GM23248 (cell line): ENCODE measurements at regions not wholly inside any gene's neighbourhood (a gene's known extent, or its start where the extent isn't known, plus 50 kb on each side); places are given as distances from the start of the nearest gene placed in this dataset.

ENCODE experiments used
- DNase-seq: peaks from one replicate; pipeline ENCODE4 v3.0.0-alpha.2; 2015
- H2AFZ ChIP-seq: fragments of 200-600 bp; sonication (generic); 2 replicates; pipeline ENCODE4 v1.6.1; 2016; ENCODE audit warnings: antibody characterized with exemption
- H3F3A ChIP-seq: fragments of 200-600 bp; sonication (generic); 2 replicates; pipeline ENCODE4 v1.6.1; 2016; ENCODE audit warnings: mild to moderate bottlenecking, antibody characterized with exemption, mixed run types; ENCODE audit not compliant: insufficient read depth
- H3K27ac ChIP-seq: fragments of 200-600 bp; sonication (generic); 2 replicates; pipeline ENCODE4 v1.5.1; 2016; ENCODE audit warnings: mild to moderate bottlenecking
- H3K27me3 ChIP-seq: fragments of 200-600 bp; sonication (generic); replicated peaks from 2 replicates; pipeline ENCODE4 v1.6.1; 2016; ENCODE audit warnings: mild to moderate bottlenecking; ENCODE audit not compliant: insufficient read depth
- H3K36me3 ChIP-seq: fragments of 200-600 bp; sonication (generic); 2 replicates; pipeline ENCODE4 v1.6.1; 2016; ENCODE audit warnings: low read depth, mild to moderate bottlenecking
- H3K4me1 ChIP-seq: fragments of 200-600 bp; sonication (generic); 2 replicates; pipeline ENCODE4 v1.6.1; 2016; ENCODE audit warnings: mild to moderate bottlenecking; ENCODE audit not compliant: insufficient read depth
- H3K4me2 ChIP-seq: fragments of 200-600 bp; sonication (generic); one replicate; pipeline ENCODE4 v1.6.1; 2016; ENCODE audit warnings: mild to moderate bottlenecking; ENCODE audit not compliant: unreplicated experiment
- H3K4me3 ChIP-seq: fragments of 200-600 bp; sonication (generic); 2 replicates; pipeline ENCODE4 v1.5.1; 2016; ENCODE audit warnings: mild to moderate bottlenecking
- H3K79me2 ChIP-seq: fragments of 200-600 bp; sonication (generic); 2 replicates; pipeline ENCODE4 v1.6.1; 2016; ENCODE audit warnings: mild to moderate bottlenecking; ENCODE audit not compliant: insufficient read depth
- H3K9ac ChIP-seq: fragments of 200-600 bp; sonication (generic); 2 replicates; pipeline ENCODE4 v1.6.1; 2016; ENCODE audit warnings: mild to moderate bottlenecking
- H3K9me2 ChIP-seq: fragments of 200-600 bp; sonication (generic); 2 replicates; pipeline ENCODE4 v1.6.1; 2016; ENCODE audit warnings: mixed run types, mild to moderate bottlenecking, moderate library complexity; ENCODE audit not compliant: insufficient read depth
- H3K9me3 ChIP-seq: fragments of 200-600 bp; sonication (generic); one replicate; pipeline ENCODE4 v1.6.1; 2017; ENCODE audit warnings: low read depth
- H4K20me1 ChIP-seq: fragments of 200-600 bp; sonication (generic); 2 replicates; pipeline ENCODE4 v1.6.0; 2016; ENCODE audit not compliant: insufficient read depth
- EZH2 ChIP-seq: fragments of 200-600 bp; sonication (generic); IDR thresholded peaks from 2 replicates; pipeline ENCODE4 v1.6.1; 2018; ENCODE audit warnings: antibody characterized with exemption, mild to moderate bottlenecking; ENCODE audit not compliant: insufficient read depth, poor library complexity, severe bottlenecking
- EZH2phosphoT487 ChIP-seq: fragments of 200-600 bp; sonication (generic); IDR thresholded peaks from 2 replicates; pipeline ENCODE4 v1.6.1; 2018; ENCODE audit warnings: antibody characterized with exemption, moderate library complexity, mild to moderate bottlenecking, low read depth; ENCODE audit not compliant: insufficient read depth
- WGBS, 2 experiments: methylation state at CpG; one replicate each; pipeline ENCODE4 v1.1.6; 2015 to 2017; ENCODE audit warnings: low lambda C conversion rate in 2 of 2, low coverage in 1 of 2; ENCODE audit errors: missing lambda C conversion rate in 2 of 2; 5-methylcytosine and 5-hydroxymethylcytosine counted together
- in situ Hi-C: fragments of 300-500 bp; cut with MboI; formaldehyde crosslinking; loops from 2 replicates; pipeline ENCODE4 v1.15.0; 2020

DNA sequence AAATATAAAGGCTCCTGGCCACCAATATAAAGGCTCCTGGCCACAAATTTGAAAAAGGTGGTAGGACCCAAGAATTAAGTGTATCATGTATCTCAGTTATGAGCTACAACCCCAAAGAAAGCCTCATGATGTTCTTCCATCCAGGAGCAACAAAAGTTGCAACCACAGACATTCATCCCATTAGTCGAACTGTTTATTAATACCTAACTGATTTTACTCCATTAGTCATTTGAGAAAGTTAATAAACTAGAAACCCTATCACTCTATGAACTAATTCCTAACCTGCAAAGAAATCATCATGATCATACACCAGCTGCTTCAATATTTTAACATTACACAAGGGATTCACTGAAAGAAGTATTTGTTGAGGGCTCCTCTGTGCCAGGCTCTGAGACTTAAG is 253.2 kb upstream of the GRIP1 start:
- Histone ChIP-seq H3K4me1 (no peaks in the 10 kb centered on the region), H3K27me3 (no peaks in the 10 kb centered on the region), H3K79me2 (no peaks in the 10 kb centered on the region), H4K20me1 (no peaks in the 10 kb centered on the region), H3F3A (no peaks in the 10 kb centered on the region), H3K36me3 (no peaks in the 10 kb centered on the region), H3K9me3 (no peaks in the 10 kb centered on the region), H3K9ac (no peak overlapping the region), H3K9me2 (no peaks in the 10 kb centered on the region), H2AFZ (no peak overlapping the region), H3K27ac (no peak overlapping the region), H3K4me3 (no peak overlapping the region), H3K4me2 (no peak overlapping the region)
- in situ Hi-C loops, result no loop called here
- TF ChIP-seq EZH2phosphoT487 (no peak), EZH2 (no peak)
- 4 to 14% methylated on average over 1 of the region's 1 CpG for WGBS, 2 experiments
- DNase-seq, result no peak

DNA sequence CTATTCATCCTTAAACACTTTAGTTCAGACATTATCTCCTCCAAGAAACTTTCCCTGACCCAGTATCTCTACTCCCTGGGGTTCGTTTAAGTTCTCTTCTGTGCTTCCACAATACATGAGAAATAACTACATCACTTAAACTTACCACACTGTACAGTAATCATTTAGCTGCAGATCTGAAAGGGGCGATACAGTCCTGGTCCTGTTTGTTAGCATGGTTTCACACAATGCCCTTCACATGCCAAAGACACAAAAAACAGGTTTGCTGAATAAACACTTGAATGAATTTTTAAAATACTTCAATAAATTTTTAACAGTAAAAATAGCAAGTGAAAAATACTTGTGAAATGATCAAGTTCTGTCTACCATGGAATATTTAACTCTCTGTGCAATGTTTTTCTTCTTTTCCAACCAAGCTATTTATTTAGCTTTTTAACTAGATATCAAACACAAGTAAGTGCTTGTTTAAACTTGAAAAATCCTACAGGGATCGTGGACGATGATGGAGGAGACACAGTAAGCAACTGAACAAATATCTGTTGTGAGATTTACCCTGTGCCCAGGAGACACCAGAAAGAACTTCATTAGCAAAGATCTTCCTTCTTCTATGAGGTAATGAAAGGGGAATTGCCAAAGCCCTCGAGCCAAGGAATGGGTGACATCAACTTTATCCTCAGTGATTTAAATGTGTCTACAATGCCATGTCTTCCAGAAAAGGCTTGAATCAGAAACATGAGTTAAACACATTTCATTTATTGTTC is 255.6 kb upstream of the GRIP1 start:
- no peak for DNase-seq
- Histone ChIP-seq H3K9me3 (no peaks in the 10 kb centered on the region), H3F3A (no peaks in the 10 kb centered on the region), H4K20me1 (no peaks in the 10 kb centered on the region), H3K4me3 (no peak overlapping the region), H3K4me1 (no peaks in the 10 kb centered on the region), H3K9ac (no peak overlapping the region), H3K4me2 (no peak overlapping the region), H3K79me2 (no peaks in the 10 kb centered on the region), H3K27me3 (no peaks in the 10 kb centered on the region), H2AFZ (no peak overlapping the region), H3K9me2 (no peaks in the 10 kb centered on the region), H3K27ac (no peak overlapping the region), H3K36me3 (no peaks in the 10 kb centered on the region)
- no peak for TF ChIP-seq EZH2phosphoT487
- no peak for TF ChIP-seq EZH2
- 2% methylated on average over 5 of the region's 5 CpGs for WGBS, 2 experiments
- in situ Hi-C loops, result no loop called here

DNA sequence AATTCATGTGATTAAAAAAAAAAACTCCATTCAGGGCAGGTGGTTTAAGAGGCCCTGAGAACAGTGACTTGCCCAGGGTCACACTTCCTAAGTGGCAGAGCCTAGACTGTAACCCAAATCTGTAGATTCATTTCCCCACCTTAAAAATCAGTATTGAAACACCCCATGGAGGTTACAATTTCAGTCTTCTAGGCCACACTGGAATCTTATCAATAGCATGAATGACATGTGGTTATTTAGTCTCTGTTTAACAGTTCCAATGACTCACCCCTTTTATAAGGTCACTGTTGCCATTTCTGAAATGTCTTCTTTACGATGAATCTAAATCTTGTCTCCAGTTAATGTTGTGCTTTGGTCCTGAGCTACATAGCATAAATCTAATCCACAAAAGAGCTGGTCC is 262.3 kb upstream of the GRIP1 start:
- DNase-seq, result no peak
- H3K9me2 ChIP-seq, result no peaks in the 10 kb centered on the region
- TF ChIP-seq EZH2, result no peak
- no peak for TF ChIP-seq EZH2phosphoT487
- 55 to 75% methylated on average over 1 of the region's 1 CpG for WGBS, 2 experiments
- H3K4me3 ChIP-seq, result no peak overlapping the region
- no peaks in the 10 kb centered on the region for H3K36me3 ChIP-seq
- in situ Hi-C loops, result no loop called here
- no peaks in the 10 kb centered on the region for H3K9me3 ChIP-seq
- no peak overlapping the region for H3K27ac ChIP-seq
- no peak overlapping the region for H2AFZ ChIP-seq
- H3K79me2 ChIP-seq, result no peaks in the 10 kb centered on the region
- H3F3A ChIP-seq, result no peaks in the 10 kb centered on the region
- H4K20me1 ChIP-seq, result no peaks in the 10 kb centered on the region
- no peak overlapping the region for H3K9ac ChIP-seq
- H3K4me1 ChIP-seq, result no peaks in the 10 kb centered on the region
- H3K4me2 ChIP-seq, result no peak overlapping the region
- no peaks in the 10 kb centered on the region for H3K27me3 ChIP-seq

DNA sequence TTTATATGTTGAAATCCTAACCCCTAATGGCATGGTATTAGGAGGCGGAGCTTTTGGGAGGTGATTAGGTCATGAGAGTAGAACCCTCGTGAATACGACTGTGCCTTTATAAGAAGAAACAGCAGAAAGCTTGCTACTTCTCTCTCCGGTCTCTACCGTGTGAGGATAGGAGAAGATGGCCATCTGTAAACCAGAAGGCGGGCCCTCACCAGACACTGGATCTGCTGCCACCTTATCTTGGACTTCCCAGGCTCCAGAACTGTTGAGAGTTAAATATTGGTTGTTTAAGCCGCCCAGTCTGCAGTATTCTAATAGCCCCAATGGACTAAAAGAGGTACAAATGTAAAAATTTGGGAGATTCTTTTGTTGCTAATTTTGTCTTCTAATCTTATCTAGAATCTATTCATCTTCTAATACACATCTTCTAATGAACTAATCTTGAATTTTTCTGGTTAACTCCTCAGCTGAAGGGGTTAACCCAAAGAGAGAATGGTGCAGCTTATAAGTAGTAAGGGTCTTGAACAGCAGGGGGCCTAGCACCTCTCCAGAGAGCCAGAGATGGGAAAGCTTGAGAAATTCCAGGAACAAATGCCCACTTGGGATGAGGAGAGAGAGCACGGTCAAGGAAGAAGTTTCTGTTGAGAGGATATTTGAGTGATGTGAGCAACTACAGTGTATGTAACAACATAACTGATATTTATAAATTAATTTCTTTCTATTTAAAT is 264.0 kb upstream of the GRIP1 start:
- Histone ChIP-seq H3K4me3 (no peak overlapping the region), H3F3A (no peaks in the 10 kb centered on the region), H3K9me2 (no peaks in the 10 kb centered on the region), H2AFZ (no peak overlapping the region), H4K20me1 (no peaks in the 10 kb centered on the region), H3K79me2 (no peaks in the 10 kb centered on the region), H3K27me3 (no peaks in the 10 kb centered on the region), H3K4me1 (no peaks in the 10 kb centered on the region), H3K27ac (no peak overlapping the region), H3K9ac (no peak overlapping the region), H3K36me3 (no peaks in the 10 kb centered on the region), H3K4me2 (no peak overlapping the region), H3K9me3 (no peaks in the 10 kb centered on the region)
- no peak for DNase-seq
- TF ChIP-seq EZH2 (no peak), EZH2phosphoT487 (no peak)
- 33 to 41% methylated on average over 8 of the region's 8 CpGs for WGBS, 2 experiments
- in situ Hi-C loops, result no loop called here
